OCI-LY7 (cell line): ENCODE measurements at regions not wholly inside any gene's neighbourhood (a gene's known extent, or its start where the extent isn't known, plus 50 kb on each side); places are given as distances from the start of the nearest gene placed in this dataset.

ENCODE experiments used
- BruUV-seq: library from RNA; stranded (reverse); fragments of 400-500 nt; replicated peaks from 2 replicates; lab custom pipeline; 2021; lab: Mats Ljungman, UMichigan
- CTCF ChIA-PET: fragments of 300-600 bp; sonication (Branson Sonifier 250); formaldehyde crosslinking; loops from one replicate; lab custom pipeline; 2022; ENCODE audit warnings: antibody characterized with exemption; ENCODE audit not compliant: unreplicated experiment; lab: Charles Lee
- POLR2A ChIA-PET: fragments of 300-600 bp; sonication (Branson Sonifier 250); formaldehyde crosslinking; loops from one replicate; lab custom pipeline; 2022; ENCODE audit warnings: antibody characterized with exemption; lab: Charles Lee
- DNase-seq: peaks from one replicate; pipeline ENCODE4 v3.0.0-alpha.2; 2015; ENCODE audit warnings: low spot score
- H2AFZ ChIP-seq: fragments of 200-600 bp; sonication (generic), shearing (Covaris generic); 2 replicates; pipeline ENCODE4 v1.6.1; 2014; ENCODE audit warnings: mild to moderate bottlenecking, antibody characterized with exemption, low read length, moderate library complexity
- H3K27ac ChIP-seq: fragments of 200-600 bp; sonication (generic); 2 replicates; pipeline ENCODE4 v1.5.1; 2014; ENCODE audit warnings: mixed run types, low read depth, mild to moderate bottlenecking, moderate library complexity, low read length, inconsistent platforms; ENCODE audit not compliant: poor library complexity, severe bottlenecking
- H3K36me3 ChIP-seq: fragments of 200-600 bp; sonication (generic); 2 replicates; pipeline ENCODE4 v1.6.1; 2014; ENCODE audit warnings: mild to moderate bottlenecking, antibody characterized with exemption, low read length, moderate library complexity, mixed read lengths; ENCODE audit not compliant: insufficient read depth
- H3K4me1 ChIP-seq: fragments of 200-600 bp; sonication (generic); 2 replicates; pipeline ENCODE4 v1.5.1; 2014; ENCODE audit warnings: mild to moderate bottlenecking, low read length; ENCODE audit not compliant: insufficient read depth, poor library complexity, severe bottlenecking
- H3K4me2 ChIP-seq: fragments of 200-600 bp; sonication (generic); 2 replicates; pipeline ENCODE4 v1.6.1; 2014; ENCODE audit warnings: mild to moderate bottlenecking, low read length
- H3K4me3 ChIP-seq: fragments of 200-600 bp; sonication (generic); 2 replicates; pipeline ENCODE4 v1.5.1; 2014; ENCODE audit warnings: mild to moderate bottlenecking, low read depth, low read length; ENCODE audit not compliant: poor library complexity, severe bottlenecking
- H3K79me2 ChIP-seq: fragments of 200-600 bp; sonication (generic); 2 replicates; pipeline ENCODE4 v1.6.1; 2016; ENCODE audit warnings: low read depth, mild to moderate bottlenecking, low read length, moderate library complexity, mixed read lengths; ENCODE audit not compliant: insufficient read depth
- H3K9me2 ChIP-seq: fragments of 200-600 bp; sonication (generic); 2 replicates; pipeline ENCODE4 v1.6.1; 2016; ENCODE audit warnings: mild to moderate bottlenecking, low read length, mixed read lengths; ENCODE audit not compliant: insufficient read depth
- H3K9me3 ChIP-seq: fragments of 200-600 bp; sonication (generic); 2 replicates; pipeline ENCODE4 v1.6.1; 2014; ENCODE audit warnings: mild to moderate bottlenecking, mixed run types, low read length, mixed read lengths
- H4K20me1 ChIP-seq: fragments of 200-600 bp; sonication (generic); 2 replicates; pipeline ENCODE4 v1.6.1; 2014; ENCODE audit warnings: mild to moderate bottlenecking, antibody characterized with exemption, low read length, moderate library complexity, mixed read lengths; ENCODE audit not compliant: insufficient read depth
- CTCF ChIP-seq: fragments of 200-600 bp; sonication (generic); conservative IDR thresholded peaks from 2 replicates; pipeline ENCODE4 v1.5.1; 2014; ENCODE audit warnings: mild to moderate bottlenecking, antibody characterized with exemption, low read length, moderate library complexity, mixed read lengths
- EZH2phosphoT487 ChIP-seq: fragments of 200-600 bp; sonication (generic); IDR thresholded peaks from 2 replicates; pipeline ENCODE4 v1.6.1; 2018; ENCODE audit warnings: low read depth, borderline replicate concordance, mild to moderate bottlenecking, mixed run types, antibody characterized with exemption, low read length, moderate library complexity, mixed read lengths
- intact Hi-C: fragments of 100-400 bp; cut with micrococcal nuclease; formaldehyde crosslinking; loops from one replicate; pipeline ENCODE4 v1.10.0; 2022; ENCODE audit not compliant: unreplicated experiment

- TF ChIP-seq CTCF (no peak), EZH2phosphoT487 (no peak)
- H3K79me2 ChIP-seq, result no peaks in the 10 kb centered on the region
- H3K4me3 ChIP-seq, result no peak overlapping the region
- H3K9me3 ChIP-seq, result no peaks in the 10 kb centered on the region
- no peaks in the 10 kb centered on the region for H3K36me3 ChIP-seq
- ChIA-PET CTCF (no interaction called here), POLR2A (no interaction called here)
- no peaks in the 10 kb centered on the region for H4K20me1 ChIP-seq
- no TSS peak for BruUV-seq
- intact Hi-C loops, result no loop called here
- no peak overlapping the region for H2AFZ ChIP-seq
- no peak for DNase-seq
- no peak overlapping the region for H3K27ac ChIP-seq
- H3K4me2 ChIP-seq, result no peak overlapping the region
- H3K4me1 ChIP-seq, result no peaks in the 10 kb centered on the region
- H3K9me2 ChIP-seq, result no peaks in the 10 kb centered on the region
Measured at GRCh38 chr20:24138196-24138857, 149.7 kb upstream of the GGTLC1 start.

- Histone ChIP-seq H3K4me1 (no peaks in the 10 kb centered on the region), H2AFZ (no peak overlapping the region), H3K9me3 (no peaks in the 10 kb centered on the region), H3K4me3 (no peak overlapping the region), H3K36me3 (no peaks in the 10 kb centered on the region), H3K4me2 (no peak overlapping the region), H3K79me2 (no peaks in the 10 kb centered on the region), H4K20me1 (no peaks in the 10 kb centered on the region), H3K9me2 (no peaks in the 10 kb centered on the region), H3K27ac (no peak overlapping the region)
- no TSS peak for BruUV-seq
- ChIA-PET CTCF (no interaction called here), POLR2A (no interaction called here)
- intact Hi-C loops, result no loop called here
- TF ChIP-seq EZH2phosphoT487 (no peak), CTCF (no peak)
- no peak for DNase-seq
Measured at GRCh38 chr20:24136659-24137246, 148.2 kb upstream of the GGTLC1 start.

GRCh38 chr20:24135781-24136180, 147.2 kb upstream of the GGTLC1 start:
- Histone ChIP-seq H3K9me2 (no peaks in the 10 kb centered on the region), H2AFZ (no peak overlapping the region), H3K4me2 (no peak overlapping the region), H3K27ac (no peak overlapping the region), H3K36me3 (no peaks in the 10 kb centered on the region), H3K4me3 (no peak overlapping the region), H4K20me1 (no peaks in the 10 kb centered on the region), H3K79me2 (no peaks in the 10 kb centered on the region), H3K4me1 (no peaks in the 10 kb centered on the region), H3K9me3 (no peaks in the 10 kb centered on the region)
- ChIA-PET CTCF (no interaction called here), POLR2A (no interaction called here)
- TF ChIP-seq CTCF (no peak), EZH2phosphoT487 (no peak)
- no peak for DNase-seq
- BruUV-seq, result no TSS peak
- intact Hi-C loops, result no loop called here
